Adrenal gland (tissue), 9 donors: ENCODE measurements at regions not wholly inside any gene's neighbourhood (a gene's known extent, or its start where the extent isn't known, plus 50 kb on each side); places are given as distances from the start of the nearest gene placed in this dataset.

Experiments used
- DNase-seq, 7 donors: peaks; one replicate each; pipeline ENCODE4 v3.0.0-alpha.2; 2019 to 2020
- H3K27ac ChIP-seq, 5 donors: fragments of 200-600 bp; sonication (generic) in 4 of 5; 1 replicate in 3 of 5; 2 replicates in 2 of 5; pipeline versions ENCODE4 v1.5.1 to v1.8.0; 2016 to 2020; ENCODE audit warnings: mild to moderate bottlenecking in 1 of 5
- H3K27me3 ChIP-seq: fragments of 200-600 bp; 2 replicates; pipeline ENCODE4 v1.8.0; 2021
- H3K36me3 ChIP-seq, 2 donors: fragments of 200-600 bp; replicated peaks in 1 of 2; 1 replicate in 1 of 2; 2 replicates in 1 of 2; pipeline versions ENCODE4 v1.5.1 to v1.8.0; 2018 to 2022
- H3K4me1 ChIP-seq, 2 donors: fragments of 200-600 bp; replicated peaks in 1 of 2; 1 replicate in 1 of 2; 2 replicates in 1 of 2; pipeline versions ENCODE4 v1.5.1 to v1.8.0; 2018 to 2021
- H3K4me3 ChIP-seq, 4 donors: fragments of 200-600 bp; sonication (generic) in 3 of 4; one replicate each; pipeline ENCODE4 v1.5.1; 2016 to 2018
- H3K9me3 ChIP-seq, 3 donors: fragments of 200-600 bp; sonication (generic) in 1 of 3; replicated peaks in 1 of 3; 1 replicate in 2 of 3; 2 replicates in 1 of 3; pipeline versions ENCODE4 v1.5.1 to v1.8.0; 2016 to 2021
- POLR2A ChIP-seq, 2 donors: fragments of 450-650 bp; IDR thresholded peaks; one replicate each; pipeline ENCODE4 v1.6.1; 2017; ENCODE audit warnings: antibody characterized with exemption in 2 of 2, mild to moderate bottlenecking in 2 of 2, moderate library complexity in 1 of 2
- WGBS, 4 donors: extraction: QIAGEN DNeasy Blood & Tissue Kit in 2 of 4; methylation state at CpG; one replicate each; pipeline versions ENCODE4 v1.1.5 to v1.1.7; 2013 to 2017; 5-methylcytosine and 5-hydroxymethylcytosine counted together
- intact Hi-C, 2 donors: fragments of 100-400 bp; cut with DNase I; formaldehyde crosslinking; loops; one replicate each; pipeline versions ENCODE4 v1.14.1 to v1.15.0; 2022 to 2023
- TF ChIP-seq, protein P1 (sequence below), 6 experiments: fragments of 450-650 bp in 4 of 6; fragments of 200-600 bp in 2 of 6; sonication (generic) in 1 of 6; IDR thresholded peaks; 1 replicate in 5 of 6; 2 replicates in 1 of 6; pipeline versions ENCODE4 v1.5.1 to v1.8.0; 2016 to 2021; ENCODE audit warnings: antibody characterized with exemption in 6 of 6, mild to moderate bottlenecking in 2 of 6, moderate library complexity in 1 of 6
- donor health status: healthy with polysubstance abuse.
- donor health status: Bipolar disorder and iron deficiency.
- donor health status: DM: yes; HTN: yes; CAD: no.
- donor health status: DM: no; HTN: no; CAD: no.
- donor health status: DM: no; HTN: no; CAD: no.

DNA sequence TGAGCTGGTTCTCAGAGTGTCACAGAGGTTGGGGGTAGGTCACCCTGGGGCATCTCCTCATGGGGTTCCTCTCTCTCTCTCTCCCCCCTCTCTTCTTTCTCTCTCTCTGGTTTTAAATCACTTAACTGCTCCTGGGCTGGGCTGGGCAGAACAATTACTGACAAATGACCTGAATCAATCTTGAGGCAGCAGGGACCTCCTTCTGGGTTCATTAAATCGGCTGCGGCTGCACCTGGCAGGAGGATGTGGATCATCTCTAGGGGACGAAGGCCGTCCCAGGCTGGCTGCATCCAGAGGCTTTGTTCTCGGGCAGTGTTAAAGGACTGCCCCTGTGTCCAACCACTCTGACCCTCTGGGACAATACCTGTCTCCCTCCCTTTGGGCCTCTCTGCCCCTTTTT, 143.1 kb downstream of the TLE3 start:
- TF ChIP-seq POLR2A (IDR thresholded peaks at IDR 0.05), result no peak
- TF ChIP-seq, protein P1, sequence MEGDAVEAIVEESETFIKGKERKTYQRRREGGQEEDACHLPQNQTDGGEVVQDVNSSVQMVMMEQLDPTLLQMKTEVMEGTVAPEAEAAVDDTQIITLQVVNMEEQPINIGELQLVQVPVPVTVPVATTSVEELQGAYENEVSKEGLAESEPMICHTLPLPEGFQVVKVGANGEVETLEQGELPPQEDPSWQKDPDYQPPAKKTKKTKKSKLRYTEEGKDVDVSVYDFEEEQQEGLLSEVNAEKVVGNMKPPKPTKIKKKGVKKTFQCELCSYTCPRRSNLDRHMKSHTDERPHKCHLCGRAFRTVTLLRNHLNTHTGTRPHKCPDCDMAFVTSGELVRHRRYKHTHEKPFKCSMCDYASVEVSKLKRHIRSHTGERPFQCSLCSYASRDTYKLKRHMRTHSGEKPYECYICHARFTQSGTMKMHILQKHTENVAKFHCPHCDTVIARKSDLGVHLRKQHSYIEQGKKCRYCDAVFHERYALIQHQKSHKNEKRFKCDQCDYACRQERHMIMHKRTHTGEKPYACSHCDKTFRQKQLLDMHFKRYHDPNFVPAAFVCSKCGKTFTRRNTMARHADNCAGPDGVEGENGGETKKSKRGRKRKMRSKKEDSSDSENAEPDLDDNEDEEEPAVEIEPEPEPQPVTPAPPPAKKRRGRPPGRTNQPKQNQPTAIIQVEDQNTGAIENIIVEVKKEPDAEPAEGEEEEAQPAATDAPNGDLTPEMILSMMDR (IDR thresholded peaks at IDR 0.05), result no peak
- H3K36me3 ChIP-seq, result no peaks in the 10 kb centered on the region
- DNase-seq, result no peak
- H3K9me3 ChIP-seq, result no peaks in the 10 kb centered on the region
- H3K4me1 ChIP-seq, result no peaks in the 10 kb centered on the region
- H3K27me3 ChIP-seq, result no peaks in the 10 kb centered on the region
- H3K27ac ChIP-seq, result no peak overlapping the region
- no peak overlapping the region for H3K4me3 ChIP-seq
- 24 to 62% (median 51%) methylated on average over 3 to 5 of the region's 5 CpGs for WGBS, 4 donors
- intact Hi-C loops, result no loop called here

DNA sequence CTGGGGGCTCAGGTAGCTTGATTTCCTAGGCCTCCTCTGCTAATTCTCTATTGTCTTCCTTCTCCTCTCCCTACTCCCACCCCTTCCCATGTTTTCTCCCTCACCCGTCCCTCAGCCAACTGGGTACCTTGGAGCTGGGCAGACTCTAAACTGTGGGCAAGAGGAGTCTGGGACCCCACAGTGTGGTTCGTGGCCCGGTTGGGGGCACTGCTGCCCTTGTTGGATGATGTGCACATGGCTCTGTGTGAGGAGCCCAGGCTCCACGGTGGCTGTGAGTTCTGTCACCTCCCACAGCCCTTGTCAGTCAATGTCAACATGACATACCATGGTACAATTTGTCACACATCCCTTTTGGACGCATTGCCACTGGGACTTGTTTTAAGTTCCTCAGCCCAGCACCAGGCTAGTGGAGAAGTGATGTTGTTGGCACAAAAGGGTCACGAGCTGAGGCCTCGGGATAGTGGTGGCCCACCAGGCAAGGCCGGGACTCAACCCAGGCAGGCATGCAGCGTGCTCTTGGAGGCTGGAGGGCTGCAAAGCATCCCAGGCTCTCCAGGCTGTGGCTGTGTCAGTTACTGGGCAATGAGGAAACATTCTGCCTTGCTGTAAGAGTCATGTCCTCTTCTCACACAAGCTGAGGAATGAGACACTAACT, 142.3 kb downstream of the TLE3 start:
- 67 to 72% (median 70%) methylated on average over 6 to 9 of the region's 9 CpGs for WGBS, 4 donors
- no peak for DNase-seq
- Histone ChIP-seq H3K4me3 (no peak overlapping the region), H3K36me3 (no peaks in the 10 kb centered on the region), H3K4me1 (no peaks in the 10 kb centered on the region), H3K9me3 (no peaks in the 10 kb centered on the region), H3K27me3 (no peaks in the 10 kb centered on the region), H3K27ac (no peak overlapping the region)
- intact Hi-C loops, result no loop called here
- no peak for TF ChIP-seq POLR2A (IDR thresholded peaks at IDR 0.05)
- TF ChIP-seq, protein P1 (IDR thresholded peaks at IDR 0.05), result no peak

GRCh38 chr15:69956417-69956816, 141.3 kb downstream of the TLE3 start:
- intact Hi-C loops, result no loop called here
- WGBS, 4 donors, result 55 to 72% (median 63%) methylated on average over 5 of the region's 5 CpGs
- H3K9me3 ChIP-seq, result no peaks in the 10 kb centered on the region
- H3K27ac ChIP-seq, result no peak overlapping the region
- no peaks in the 10 kb centered on the region for H3K27me3 ChIP-seq
- no peak for DNase-seq
- H3K4me1 ChIP-seq, result no peaks in the 10 kb centered on the region
- no peak overlapping the region for H3K4me3 ChIP-seq
- TF ChIP-seq, protein P1 (IDR thresholded peaks at IDR 0.05), result no peak
- TF ChIP-seq POLR2A (IDR thresholded peaks at IDR 0.05), result no peak
- H3K36me3 ChIP-seq, result no peaks in the 10 kb centered on the region

GRCh38 chr15:69957175-69957574, 140.5 kb downstream of the TLE3 start:
- WGBS, 4 donors, result 76 to 92% (median 85%) methylated on average over 4 of the region's 4 CpGs
- Histone ChIP-seq H3K4me3 (no peak overlapping the region), H3K9me3 (no peaks in the 10 kb centered on the region), H3K27me3 (no peaks in the 10 kb centered on the region), H3K4me1 (no peaks in the 10 kb centered on the region), H3K27ac (no peak overlapping the region), H3K36me3 (no peaks in the 10 kb centered on the region)
- DNase-seq, result no peak
- intact Hi-C loops, result no loop called here
- no peak for TF ChIP-seq POLR2A (IDR thresholded peaks at IDR 0.05)
- TF ChIP-seq, protein P1 (IDR thresholded peaks at IDR 0.05), result no peak
